Activated CD8-positive, alpha-beta memory T cell treated with anti-CD3 and anti-CD28 coated beads for 24 hours (primary cell): ENCODE measurements at regions not wholly inside any gene's neighbourhood (a gene's known extent, or its start where the extent isn't known, plus 50 kb on each side); places are given as distances from the start of the nearest gene placed in this dataset.

ENCODE experiments used
- DNase-seq: peaks from one replicate; pipeline ENCODE4 v3.0.0-alpha.2; 2020

- DNase-seq, result no peak
Observed at GRCh38 chr12:97276661-97277429, 185.8 kb upstream of the RMST start.

GRCh38 chr12:97283297-97283696 is 179.3 kb upstream of the RMST start:
- no peak for DNase-seq

GRCh38 chr12:97288531-97288930 is 174.1 kb upstream of the RMST start:
- no peak for DNase-seq

GRCh38 chr12:97292588-97292987 is 170.0 kb upstream of the RMST start:
- no peak for DNase-seq

- no peak for DNase-seq
Observed at GRCh38 chr12:97293541-97293940, 169.1 kb upstream of the RMST start.

- DNase-seq, result no peak
Observed at GRCh38 chr12:97299847-97300246, 162.8 kb upstream of the RMST start.

GRCh38 chr12:97300431-97300830 is 162.2 kb upstream of the RMST start:
- no peak for DNase-seq

GRCh38 chr12:97300891-97301290 is 161.7 kb upstream of the RMST start:
- no peak for DNase-seq

- no peak for DNase-seq
Observed at GRCh38 chr12:97301576-97301975, 161.0 kb upstream of the RMST start.

- no peak for DNase-seq
Observed at GRCh38 chr12:97305651-97306050, 157.0 kb upstream of the RMST start.

- no peak for DNase-seq
Observed at GRCh38 chr12:97306147-97306546, 156.5 kb upstream of the RMST start.

GRCh38 chr12:97308576-97309198 is 153.9 kb upstream of the RMST start:
- DNase-seq, result no peak

- DNase-seq, result no peak
Observed at GRCh38 chr12:97309921-97310320, 152.7 kb upstream of the RMST start.

- DNase-seq, result no peak
Observed at GRCh38 chr12:97312570-97313135, 150.0 kb upstream of the RMST start.

GRCh38 chr12:97313471-97314190 is 149.0 kb upstream of the RMST start:
- DNase-seq, result no peak

- no peak for DNase-seq
Observed at GRCh38 chr12:97316321-97316720, 146.3 kb upstream of the RMST start.

GRCh38 chr12:97321621-97322020 is 141.0 kb upstream of the RMST start:
- DNase-seq, result no peak

- no peak for DNase-seq
Observed at GRCh38 chr12:97322388-97322787, 140.2 kb upstream of the RMST start.

GRCh38 chr12:97323154-97323553 is 139.4 kb upstream of the RMST start:
- DNase-seq, result no peak

- DNase-seq, result no peak
Observed at GRCh38 chr12:97324471-97324870, 138.1 kb upstream of the RMST start.

- no peak for DNase-seq
Observed at GRCh38 chr12:97335115-97335514, 127.5 kb upstream of the RMST start.

GRCh38 chr12:97336900-97337751 is 125.5 kb upstream of the RMST start:
- no peak for DNase-seq

GRCh38 chr12:97342130-97342529 is 120.5 kb upstream of the RMST start:
- no peak for DNase-seq
